Heart left ventricle (tissue), 13 donors: ENCODE measurements at regions not wholly inside any gene's neighbourhood (a gene's known extent, or its start where the extent isn't known, plus 50 kb on each side); places are given as distances from the start of the nearest gene placed in this dataset.

ENCODE experiments used
- POLR2A ChIP-seq, 2 donors: fragments of 450-650 bp; IDR thresholded peaks; one replicate each; pipeline ENCODE4 v1.6.1; 2017; ENCODE audit warnings: antibody characterized with exemption in 2 of 2, mild to moderate bottlenecking in 2 of 2, moderate library complexity in 2 of 2
- TF ChIP-seq, protein P1 (sequence below), 12 donors: fragments of 200-600 bp; sonication (generic) in 4 of 12; IDR thresholded peaks; one replicate each; pipeline versions ENCODE4 v1.5.0 to v1.8.0; 2018 to 2022; ENCODE audit warnings: antibody characterized with exemption in 12 of 12, mild to moderate bottlenecking in 5 of 12
- donor health status: ischemic (EF 13 %, LVEDD 7.1; RV severe dilation, severe dysfunction).
- donor health status: DM: no; HTN: yes; CAD: no.
- donor health status: DM: no; HTN: no; CAD: no.
- donor health status: ischemic (EF 25% LVEDD 6.9; RV normal size, moderate dysfunction).
- donor health status: ischemic (EF 25% LVEDD 5.7; RV mildly dilated, moderate dysfunction).
- donor health status: ischemic (EF 35%, LVEDD 5.7; RV mildly dilated, moderate dysfunction).
- donor health status: nonischemic (EF 11% LVEDD 7.7; RV severe dilation, severe dysfunction).
- donor health status: DM: yes; HTN: yes; CAD: no.
- donor health status: PGD.
- donor health status: ischemic (EF 29% LVEDD 5.4; RV normal size, mild dysfunction).
- donor health status: nonischemic (EF 23%, LVEDD 6.1; RV moderate dilation, normal function).

DNA sequence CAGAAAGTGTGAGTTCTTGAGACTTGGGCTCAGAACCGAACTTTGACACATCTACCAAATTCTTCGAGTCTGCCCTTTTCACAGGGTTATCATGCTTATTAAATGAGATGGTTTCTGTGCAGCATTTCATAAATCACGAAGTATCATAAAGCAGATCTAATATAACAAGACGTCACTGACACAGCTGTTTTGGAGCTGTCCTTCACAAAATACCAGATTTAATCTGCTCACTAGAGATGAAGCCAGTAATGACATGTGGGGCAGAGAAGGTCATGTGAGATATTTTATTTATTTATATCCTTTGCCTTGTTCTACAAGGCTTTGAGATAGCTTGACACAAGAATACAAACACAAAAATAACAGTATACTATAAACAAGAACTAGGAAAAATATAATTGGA is 127.0 kb downstream of the RPAP3 start:
- TF ChIP-seq, protein P1, sequence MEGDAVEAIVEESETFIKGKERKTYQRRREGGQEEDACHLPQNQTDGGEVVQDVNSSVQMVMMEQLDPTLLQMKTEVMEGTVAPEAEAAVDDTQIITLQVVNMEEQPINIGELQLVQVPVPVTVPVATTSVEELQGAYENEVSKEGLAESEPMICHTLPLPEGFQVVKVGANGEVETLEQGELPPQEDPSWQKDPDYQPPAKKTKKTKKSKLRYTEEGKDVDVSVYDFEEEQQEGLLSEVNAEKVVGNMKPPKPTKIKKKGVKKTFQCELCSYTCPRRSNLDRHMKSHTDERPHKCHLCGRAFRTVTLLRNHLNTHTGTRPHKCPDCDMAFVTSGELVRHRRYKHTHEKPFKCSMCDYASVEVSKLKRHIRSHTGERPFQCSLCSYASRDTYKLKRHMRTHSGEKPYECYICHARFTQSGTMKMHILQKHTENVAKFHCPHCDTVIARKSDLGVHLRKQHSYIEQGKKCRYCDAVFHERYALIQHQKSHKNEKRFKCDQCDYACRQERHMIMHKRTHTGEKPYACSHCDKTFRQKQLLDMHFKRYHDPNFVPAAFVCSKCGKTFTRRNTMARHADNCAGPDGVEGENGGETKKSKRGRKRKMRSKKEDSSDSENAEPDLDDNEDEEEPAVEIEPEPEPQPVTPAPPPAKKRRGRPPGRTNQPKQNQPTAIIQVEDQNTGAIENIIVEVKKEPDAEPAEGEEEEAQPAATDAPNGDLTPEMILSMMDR (IDR thresholded peaks at IDR 0.05): no peak
- no peak for TF ChIP-seq POLR2A (IDR thresholded peaks at IDR 0.05)
